GM21576 (cell line): ENCODE measurements at regions not wholly inside any gene's neighbourhood (a gene's known extent, or its start where the extent isn't known, plus 50 kb on each side); places are given as distances from the start of the nearest gene placed in this dataset.
"Not testable (repeated sequence)": the region's sequence is repeated elsewhere in the genome, so short reads cannot be mapped to it uniquely, and the experiment has no call there.

Experiments used
- ATAC-seq: cut with Tn5 transposase; IDR thresholded peaks from one replicate; pipeline ENCODE4 v1.9.1; 2021; ENCODE audit warnings: mild to moderate bottlenecking, moderate library complexity; ENCODE audit not compliant: unreplicated experiment

DNA sequence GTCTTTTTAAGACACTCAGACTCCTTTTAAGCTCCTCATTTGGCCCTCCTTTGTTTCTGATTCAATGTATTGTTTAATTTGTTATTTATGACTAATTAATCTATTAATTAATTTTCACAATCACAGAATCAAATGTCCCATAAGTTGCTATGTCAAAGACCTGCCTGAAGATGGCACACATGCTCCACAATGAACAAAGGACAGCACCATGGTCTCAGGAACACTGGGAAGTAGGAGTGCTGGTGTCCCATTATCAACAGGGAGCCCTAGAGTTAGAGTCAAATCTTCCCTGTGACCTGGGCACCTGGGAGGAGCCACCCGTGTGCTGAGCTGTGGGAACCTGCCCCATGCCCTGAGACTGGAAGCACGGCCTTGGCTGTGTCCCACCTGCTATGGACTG, 1164.3 kb downstream of the RPIA start:
- not testable (repeated sequence) for ATAC-seq

DNA sequence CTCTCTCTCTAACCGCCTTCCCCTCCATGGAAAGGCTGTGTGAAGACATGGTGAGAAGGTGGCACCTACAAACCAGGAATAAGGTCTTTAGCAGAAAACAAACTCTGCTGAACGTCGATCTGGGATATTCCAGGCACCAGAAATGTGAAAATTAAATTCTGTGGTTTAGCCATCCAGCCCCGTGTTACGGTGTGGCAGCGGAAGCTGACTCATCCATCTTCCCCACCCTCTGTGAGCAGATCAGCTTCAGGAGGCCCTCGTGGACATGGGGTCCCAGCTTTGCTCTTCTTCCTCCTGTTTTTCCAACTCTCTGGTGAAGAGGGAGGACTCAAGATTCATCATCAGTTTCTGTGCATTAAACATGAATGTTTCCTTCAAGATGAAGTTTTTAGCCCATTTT, 1164.8 kb downstream of the RPIA start:
- not testable (repeated sequence) for ATAC-seq

DNA sequence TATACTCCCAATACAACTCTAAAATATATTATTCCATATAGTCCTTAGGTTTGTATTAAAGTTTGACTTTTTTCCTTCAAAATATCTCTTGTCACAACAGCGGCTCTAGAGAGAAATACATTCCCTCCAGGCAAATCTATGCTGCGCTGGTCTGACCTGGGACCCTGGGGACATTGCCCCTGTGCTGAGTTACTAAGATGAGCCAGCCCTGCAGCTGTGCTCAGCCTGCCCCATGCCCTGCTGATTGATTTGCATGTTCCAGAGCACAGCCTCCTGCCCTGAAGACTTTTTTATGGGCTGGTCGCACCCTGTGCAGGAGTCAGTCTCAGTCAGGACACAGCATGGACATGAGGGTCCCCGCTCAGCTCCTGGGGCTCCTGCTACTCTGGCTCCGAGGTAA, 1170.7 kb downstream of the RPIA start:
- ATAC-seq: not testable (repeated sequence)

DNA sequence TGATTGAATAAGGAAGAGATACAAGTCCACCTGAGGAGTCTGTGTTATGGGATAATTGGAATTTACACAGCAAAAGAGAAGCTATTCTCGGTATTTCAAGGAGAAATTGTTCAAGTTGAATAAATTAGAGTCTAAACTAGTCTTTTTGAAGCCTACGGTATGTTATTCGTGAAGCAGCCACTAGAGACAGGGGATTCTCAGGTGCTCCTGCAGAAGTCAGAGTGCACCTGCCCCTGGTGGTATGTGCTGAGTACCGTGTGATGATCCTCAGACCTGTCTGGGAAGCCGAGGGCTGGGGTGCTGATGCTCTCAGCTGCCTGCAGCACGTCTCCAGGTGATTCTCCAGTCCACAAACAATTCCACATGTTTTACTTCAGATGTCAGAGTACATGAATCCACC, 1171.7 kb downstream of the RPIA start:
- ATAC-seq: not testable (repeated sequence)

DNA sequence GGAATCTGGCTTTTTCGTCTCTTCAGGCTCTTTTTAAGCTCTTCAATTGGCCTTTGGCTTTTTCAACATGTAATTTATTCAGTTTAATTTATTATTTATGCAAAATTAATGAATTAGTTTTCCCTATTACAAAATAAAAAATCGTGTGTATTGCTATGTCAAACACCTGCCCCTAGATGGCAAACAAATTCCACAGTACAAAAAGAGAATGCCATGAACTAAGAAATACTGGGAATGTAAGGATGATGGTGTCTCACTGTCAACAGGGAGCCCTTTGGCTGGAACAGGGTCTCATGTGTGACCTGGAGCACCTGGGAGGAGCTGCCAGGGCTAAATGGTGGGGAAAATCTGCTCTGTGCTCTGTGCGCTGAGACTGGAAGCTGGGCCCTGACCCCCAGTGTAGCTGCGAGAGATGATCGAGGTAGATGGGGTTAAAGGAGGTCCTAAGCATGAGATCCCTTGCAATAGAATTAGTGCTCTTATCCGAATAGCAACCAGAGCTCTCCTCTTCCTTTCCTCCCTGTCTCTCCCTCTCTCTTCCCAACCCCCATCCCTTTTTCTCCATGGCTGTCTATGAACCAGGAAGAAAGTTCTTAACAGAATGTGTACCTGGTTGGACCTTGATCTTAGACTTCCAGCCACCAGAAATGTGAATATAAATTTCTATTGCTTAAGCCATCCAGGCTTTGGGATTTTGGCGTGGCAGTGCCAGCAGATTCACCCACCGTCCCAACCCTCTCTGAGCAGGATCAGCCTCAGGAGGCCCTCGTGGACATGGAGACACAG, 1183.5 kb downstream of the RPIA start:
- ATAC-seq: not testable (repeated sequence)

DNA sequence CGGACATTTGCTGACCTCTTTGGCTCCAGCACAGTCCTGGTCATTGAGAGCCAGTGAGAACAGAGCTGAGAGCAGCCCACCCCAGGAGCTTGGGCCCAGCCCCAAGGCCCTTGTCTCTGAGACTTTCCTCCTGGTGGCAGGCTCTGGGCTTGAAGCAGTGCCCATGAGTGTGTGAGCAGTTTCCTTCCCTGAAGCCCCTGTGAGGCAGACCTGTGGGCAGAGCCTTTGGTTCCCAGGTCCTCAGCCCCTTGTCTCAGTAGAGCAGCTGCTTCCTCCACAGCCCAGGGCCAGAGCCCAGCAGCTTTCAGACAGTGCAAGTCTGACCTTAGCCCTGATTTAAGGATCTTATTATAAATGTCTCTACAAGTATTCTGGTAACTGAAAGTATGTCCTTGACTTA, 1185.0 kb downstream of the RPIA start:
- not testable (repeated sequence) for ATAC-seq

DNA sequence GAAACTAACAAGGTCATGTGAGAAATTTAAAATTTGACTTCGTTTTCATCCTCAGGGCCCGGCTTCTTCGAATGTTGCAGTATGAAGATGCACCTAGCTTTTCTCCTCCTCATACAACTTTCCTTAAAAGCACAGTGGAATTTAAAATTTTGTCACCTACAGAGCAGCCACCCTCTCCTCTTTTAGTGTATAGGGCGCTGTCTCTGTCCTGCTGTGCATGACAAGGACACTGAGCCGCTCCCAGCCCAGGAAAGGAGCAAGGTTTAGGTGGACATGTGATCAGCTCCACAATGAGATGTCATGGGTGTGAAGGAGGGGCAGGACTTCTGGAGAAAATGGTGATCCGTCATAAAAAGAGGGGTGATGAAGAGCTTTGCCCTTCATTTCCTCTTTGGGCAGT, 1185.4 kb downstream of the RPIA start:
- ATAC-seq: not testable (repeated sequence)

DNA sequence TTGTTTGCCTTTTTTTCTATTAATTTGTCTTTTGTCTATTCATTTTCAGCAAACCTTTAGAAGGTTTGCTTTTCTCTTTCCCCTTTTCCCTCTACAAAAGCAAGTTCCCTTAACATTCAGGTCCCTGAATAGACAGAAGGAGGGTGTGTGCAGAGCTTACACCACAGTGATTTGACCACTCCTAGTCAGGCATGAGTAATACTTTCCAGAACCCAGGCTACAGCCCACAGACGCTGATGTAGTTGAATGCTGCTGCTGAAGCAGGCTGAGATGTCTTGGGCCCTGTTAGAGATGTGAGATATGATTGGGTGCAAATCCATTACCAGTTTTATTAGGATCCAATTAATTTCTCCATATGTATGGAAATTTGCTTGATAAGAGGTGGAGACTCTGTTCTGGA, 1191.4 kb downstream of the RPIA start:
- peak; percentile 56 for ATAC-seq

DNA sequence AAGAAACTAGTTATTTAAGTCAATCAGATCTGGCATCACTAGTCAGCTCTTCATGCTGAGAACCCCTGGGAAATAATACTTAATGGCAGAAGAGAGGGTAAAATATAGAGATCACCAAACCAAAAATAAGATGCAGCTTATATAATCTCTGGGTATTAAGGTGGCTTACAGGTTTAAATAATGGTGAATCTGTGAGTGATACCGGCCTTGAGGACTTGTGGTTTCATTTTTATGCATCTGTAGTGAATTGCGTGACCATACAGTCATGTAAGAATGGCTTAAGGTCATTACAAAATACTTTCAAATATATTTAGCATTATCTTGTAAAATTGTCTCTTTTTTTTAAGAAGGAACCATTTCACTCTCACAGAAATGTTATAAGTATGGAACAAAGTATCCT, 1192.2 kb downstream of the RPIA start:
- ATAC-seq: not testable (repeated sequence)

DNA sequence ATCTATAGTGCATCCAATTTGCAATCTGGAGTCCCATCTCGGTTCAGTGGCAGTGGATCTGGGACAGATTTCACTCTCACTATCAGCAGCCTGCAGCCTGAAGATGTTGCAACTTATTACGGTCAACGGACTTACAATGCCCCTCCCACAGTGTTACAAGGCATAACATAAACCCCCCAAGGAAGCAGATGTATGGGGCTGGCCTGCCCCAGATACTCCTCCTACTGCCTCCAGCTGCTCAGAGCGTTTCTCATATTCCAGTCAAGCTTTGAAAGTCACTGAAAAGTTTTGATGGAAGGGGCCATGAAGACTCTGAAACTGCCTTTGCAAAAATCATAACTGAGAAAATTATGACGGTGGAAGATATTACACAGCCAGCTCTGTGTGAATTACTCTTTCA, 1193.6 kb downstream of the RPIA start:
- not testable (repeated sequence) for ATAC-seq

DNA sequence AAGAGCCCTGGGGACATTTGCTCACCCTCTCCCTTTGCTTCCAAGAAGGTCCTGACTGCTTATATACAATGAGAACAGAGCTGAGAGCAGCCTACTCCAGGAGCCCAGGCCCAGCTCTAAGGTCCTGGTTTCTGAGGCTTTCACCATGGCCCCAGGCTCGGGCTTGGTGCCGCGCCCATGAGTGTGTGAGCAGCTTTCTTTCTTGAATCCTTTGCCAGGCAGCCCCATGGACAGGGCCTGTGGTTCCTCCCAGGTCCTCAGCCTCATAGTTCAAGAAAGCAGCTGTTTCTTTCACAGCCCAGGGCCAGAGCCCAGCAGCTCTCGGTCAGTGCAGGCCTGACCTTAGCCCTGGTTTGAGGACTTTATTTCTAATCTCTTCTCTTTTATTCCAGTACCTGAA, 1197.2 kb downstream of the RPIA start:
- ATAC-seq: not testable (repeated sequence)

DNA sequence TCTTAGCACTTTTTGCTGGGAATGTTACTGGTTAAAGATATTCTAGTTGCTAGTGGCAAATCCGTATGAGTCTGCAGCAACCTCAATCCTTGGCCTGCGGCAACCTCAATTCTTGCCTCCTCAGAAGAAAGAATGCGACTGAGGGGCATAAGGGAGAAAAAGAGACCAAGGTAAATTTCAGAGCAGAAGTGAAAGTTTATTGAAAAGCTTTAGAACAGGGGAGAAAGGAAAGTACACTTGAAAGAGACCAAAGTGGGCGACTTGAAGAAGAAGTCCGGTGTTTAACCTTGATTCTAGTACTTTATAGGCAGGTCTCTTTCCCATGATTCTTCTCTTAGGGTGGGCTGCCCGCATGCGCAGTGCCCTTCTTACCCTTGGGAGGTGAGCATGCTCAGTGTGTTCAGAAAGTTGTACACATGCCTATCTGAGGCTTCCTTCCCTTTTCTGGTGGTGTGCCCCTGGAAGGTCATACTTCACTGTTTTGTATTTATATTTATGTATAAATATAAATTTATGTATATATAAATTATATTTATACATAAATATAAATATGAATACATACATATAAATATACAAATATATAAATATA, 1198.8 kb downstream of the RPIA start:
- not testable (repeated sequence) for ATAC-seq

DNA sequence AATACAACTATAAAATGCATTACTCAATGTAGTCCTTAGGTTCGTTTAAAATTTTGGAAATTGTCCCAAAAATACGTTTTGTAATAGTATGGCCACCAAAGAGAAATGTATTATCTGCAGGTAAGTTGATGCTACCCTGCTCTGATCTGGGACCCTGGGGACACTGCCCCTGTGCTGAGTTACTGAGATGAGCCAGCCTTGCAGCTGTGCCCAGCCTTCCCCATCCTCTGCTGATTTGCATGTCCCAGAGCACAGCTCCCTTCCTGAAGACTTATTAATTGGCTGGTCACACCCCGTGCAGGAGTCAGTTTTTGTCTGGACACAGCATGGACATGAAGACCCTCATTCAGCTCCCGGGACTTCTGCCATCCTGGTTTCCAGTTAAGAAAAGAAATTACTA, 1203.5 kb downstream of the RPIA start:
- not testable (repeated sequence) for ATAC-seq

DNA sequence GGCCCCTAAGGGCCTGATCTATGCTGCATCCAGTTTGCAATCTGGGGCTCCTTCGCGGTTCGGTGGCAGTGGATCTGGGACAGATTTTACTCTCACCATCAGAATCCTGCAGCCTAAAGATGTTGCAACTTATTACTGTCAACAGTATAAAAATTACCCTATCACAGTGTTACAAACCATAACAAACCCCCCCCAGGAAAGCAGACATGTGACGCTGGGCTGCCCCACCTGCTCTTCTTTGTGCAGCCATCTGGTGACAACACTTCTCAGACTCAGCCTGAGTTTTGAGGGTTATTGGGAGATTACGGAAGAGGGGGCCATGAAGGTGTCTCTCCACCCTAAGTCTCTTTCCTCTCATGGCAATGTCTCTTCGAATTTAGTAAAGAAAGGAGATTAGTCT, 1204.2 kb downstream of the RPIA start:
- not testable (repeated sequence) for ATAC-seq

DNA sequence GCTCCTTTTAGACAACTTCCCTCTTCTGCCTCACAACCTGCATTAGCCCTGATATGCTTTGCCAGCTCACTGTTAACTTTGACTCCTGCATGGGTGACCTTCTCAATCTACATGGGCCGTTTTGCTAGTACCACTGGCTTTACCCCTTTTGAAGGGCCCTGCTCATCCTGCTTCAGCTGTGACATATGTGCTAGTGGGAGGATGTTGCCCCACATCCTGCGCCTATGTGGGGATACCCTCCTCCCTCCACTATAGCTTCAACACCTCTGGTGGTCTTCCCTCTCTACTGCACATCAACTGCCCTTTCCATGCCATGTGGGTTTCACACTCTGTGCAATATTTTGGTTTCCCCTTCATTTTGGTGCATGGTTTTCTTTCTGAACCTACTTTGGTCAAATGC, 1235.5 kb downstream of the RPIA start:
- not testable (repeated sequence) for ATAC-seq

DNA sequence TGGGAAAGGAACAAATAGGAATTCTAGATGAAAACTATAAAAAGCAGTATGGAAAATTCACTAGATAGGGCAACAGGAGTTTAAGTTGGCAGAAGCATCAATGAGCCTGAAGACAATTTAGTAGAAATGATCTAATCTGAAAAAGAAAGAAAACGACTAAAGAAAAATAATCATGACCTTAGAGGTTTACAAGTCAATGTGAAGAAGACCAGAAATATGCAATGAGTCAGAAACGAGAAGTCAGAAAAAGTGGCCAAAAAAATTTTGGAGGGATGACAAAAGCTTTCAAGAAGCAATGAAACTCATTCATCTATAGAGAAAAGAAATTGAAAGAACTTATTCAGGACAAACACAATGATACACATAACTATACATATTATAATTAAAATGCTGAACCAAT, 1244.0 kb downstream of the RPIA start:
- ATAC-seq: not testable (repeated sequence)

DNA sequence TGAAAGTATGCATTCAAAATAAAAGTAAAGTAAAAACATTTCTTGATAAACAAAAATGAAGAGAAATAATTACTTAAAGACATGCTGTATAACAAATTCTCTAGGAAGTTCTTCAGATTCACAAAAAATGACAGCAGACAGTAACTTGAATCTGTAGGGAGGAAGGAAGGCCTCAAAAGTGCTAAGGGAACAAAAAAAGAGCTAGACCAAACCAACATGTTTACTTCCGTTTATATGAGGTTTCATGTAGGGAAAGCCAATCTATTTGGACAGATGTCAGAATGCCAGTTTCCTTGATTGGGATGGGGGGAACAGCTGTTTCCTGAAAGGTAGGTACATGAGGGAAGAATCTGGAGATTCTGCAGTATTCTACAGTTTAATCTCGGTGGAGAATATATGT, 1244.5 kb downstream of the RPIA start:
- not testable (repeated sequence) for ATAC-seq

DNA sequence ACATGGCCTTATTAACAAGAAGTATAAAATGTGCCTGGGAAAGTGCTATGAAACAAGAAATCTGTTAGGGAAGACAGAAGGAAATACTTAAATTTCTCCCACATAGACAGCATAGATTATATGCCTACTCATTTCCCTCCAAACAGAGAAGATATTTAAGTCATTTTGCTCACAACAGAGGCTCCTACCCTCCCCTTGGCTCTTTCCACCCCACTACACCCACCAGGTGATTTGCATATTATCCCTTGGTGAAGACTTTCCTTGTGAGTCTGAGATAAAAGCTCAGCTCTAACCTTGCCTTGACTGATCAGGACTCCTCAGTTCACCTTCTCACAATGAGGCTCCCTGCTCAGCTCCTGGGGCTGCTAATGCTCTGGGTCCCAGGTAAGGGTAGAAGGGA, 1245.1 kb downstream of the RPIA start:
- ATAC-seq: peak; percentile 42

DNA sequence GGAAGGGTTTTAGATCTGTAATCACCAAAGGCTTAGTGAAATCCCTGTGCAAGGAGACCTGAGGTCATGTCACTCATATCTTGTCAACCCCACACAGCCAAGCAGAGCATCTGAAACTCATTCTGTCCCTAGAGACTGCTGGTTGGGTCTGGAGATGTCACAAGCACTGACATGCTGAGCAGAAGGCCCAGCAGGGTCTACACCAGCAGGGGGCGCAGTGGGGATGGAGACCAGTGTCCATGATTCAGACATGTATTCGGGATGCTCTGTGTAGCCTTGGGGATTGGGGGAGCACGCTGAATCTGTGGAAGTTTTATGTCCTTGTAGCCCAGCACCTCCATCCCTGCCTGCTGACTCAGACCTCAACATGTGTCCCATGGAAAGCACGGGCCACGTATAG, 1247.3 kb downstream of the RPIA start:
- ATAC-seq: peak; percentile 97

DNA sequence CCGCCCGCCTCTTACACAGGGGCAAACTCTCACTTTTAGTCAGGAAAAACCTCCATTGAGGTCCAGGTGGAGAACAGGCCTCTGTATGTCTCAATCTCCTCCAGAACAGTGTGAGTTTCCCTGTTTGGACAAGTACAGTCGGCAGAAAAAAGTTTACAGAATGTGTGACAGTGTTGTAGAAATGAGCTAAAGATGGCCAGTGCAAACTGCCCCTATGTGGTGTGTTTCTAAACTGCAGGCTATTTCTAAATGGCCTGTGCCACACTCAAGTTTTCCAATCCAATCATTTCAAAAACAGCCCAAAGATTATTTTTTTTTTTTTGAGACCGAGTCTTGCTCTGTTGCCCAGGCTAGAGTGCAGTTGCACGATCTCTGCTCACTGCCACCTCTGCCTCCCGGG, 1252.8 kb downstream of the RPIA start:
- ATAC-seq: not testable (repeated sequence)

DNA sequence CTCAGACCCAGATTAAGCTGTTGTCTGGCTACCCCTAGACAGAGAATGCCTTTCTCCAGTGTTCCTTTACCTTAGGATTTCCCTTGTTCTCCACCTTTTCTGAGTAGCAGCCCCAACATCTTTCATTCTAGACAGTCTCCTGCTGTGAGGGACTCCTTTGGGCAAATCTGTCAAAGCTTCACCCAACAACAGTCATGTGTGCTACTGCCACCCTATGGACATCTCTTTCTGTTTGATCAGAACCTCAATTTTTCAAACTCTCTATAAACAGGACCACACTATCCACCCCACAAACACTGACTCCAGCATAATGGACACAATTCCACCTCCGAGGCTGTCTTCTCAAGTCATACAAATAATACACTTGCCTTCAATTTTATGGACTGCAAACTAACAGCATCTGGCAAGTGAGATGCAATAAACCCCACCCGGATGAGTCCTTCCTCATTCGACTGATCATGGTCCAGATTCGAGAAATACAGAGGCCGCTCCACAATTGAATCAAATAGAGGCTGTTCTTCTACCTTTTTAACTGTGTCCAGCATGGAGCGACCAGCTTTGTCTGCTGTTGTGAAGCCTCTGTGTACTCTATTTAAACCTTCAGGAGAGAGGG, 1253.6 kb downstream of the RPIA start:
- not testable (repeated sequence) for ATAC-seq

DNA sequence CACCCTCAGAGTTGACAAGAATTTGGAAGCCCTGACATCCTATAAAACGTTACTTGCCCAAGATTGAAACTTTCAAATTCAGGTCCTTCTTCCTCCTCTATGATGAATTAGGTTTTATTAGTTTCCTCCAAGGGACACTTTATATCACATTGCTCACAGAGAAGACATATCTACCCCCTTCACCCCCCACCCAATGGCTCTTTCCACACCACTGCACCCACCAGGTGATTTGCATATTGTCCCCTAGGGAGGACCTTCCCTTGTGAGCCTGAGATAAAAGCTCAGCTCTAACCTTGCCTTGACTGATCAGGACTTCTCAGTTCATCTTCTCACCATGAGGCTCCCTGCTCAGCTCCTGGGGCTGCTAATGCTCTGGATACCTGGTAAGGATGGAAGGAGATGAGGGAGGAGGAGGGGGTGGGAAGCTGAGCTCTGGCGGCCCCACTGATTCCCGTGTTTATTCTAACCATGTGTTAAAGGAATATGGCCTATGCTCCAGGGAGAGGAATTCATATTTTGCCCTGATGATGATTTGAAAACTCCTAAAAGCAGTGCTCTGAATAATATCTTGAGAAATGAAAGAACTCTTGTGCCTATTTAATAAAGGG, 1255.8 kb downstream of the RPIA start:
- ATAC-seq: not testable (repeated sequence)
